ENCODE measurements at regions not wholly inside any gene's neighbourhood (a gene's known extent, or its start where the extent isn't known, plus 50 kb on each side); places are given as distances from the start of the nearest gene placed in this dataset.

DNA sequence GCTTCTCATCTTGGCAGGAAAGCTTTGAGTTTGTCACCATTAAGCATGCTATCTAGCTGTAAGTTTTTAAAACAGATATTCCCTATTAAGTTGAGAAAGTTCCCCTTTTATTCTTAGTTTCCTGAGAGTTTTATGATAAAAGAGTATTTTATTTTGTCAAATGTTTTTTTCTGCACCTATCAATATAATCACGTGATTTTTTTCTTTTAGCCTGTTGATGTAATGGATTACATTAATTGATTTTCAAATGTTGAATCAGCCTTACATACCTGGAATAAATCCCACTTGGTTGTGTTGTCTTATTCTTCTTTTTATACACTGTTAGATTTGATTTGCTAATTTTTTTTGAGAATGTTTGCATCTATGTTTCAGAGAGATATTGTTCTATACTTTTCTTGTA is 179.5 kb downstream of the ZNF621 start:
- TF ChIP-seq, protein P1, sequence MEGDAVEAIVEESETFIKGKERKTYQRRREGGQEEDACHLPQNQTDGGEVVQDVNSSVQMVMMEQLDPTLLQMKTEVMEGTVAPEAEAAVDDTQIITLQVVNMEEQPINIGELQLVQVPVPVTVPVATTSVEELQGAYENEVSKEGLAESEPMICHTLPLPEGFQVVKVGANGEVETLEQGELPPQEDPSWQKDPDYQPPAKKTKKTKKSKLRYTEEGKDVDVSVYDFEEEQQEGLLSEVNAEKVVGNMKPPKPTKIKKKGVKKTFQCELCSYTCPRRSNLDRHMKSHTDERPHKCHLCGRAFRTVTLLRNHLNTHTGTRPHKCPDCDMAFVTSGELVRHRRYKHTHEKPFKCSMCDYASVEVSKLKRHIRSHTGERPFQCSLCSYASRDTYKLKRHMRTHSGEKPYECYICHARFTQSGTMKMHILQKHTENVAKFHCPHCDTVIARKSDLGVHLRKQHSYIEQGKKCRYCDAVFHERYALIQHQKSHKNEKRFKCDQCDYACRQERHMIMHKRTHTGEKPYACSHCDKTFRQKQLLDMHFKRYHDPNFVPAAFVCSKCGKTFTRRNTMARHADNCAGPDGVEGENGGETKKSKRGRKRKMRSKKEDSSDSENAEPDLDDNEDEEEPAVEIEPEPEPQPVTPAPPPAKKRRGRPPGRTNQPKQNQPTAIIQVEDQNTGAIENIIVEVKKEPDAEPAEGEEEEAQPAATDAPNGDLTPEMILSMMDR (IDR thresholded peaks at IDR 0.05), result no peak
- no peak for TF ChIP-seq POLR2A (IDR thresholded peaks at IDR 0.05)

All from heart left ventricle (tissue), 13 donors.